Type B pancreatic cell (in vitro differentiated cells): ENCODE measurements at regions not wholly inside any gene's neighbourhood (a gene's known extent, or its start where the extent isn't known, plus 50 kb on each side); places are given as distances from the start of the nearest gene placed in this dataset.
A peak's percentile ranks its signal among the peaks of the same experiment; 100 is the strongest.

Experiments
- DNase-seq: peaks from one replicate; pipeline ENCODE4 v3.0.0; 2021; ENCODE audit warnings: mixed read lengths; ENCODE audit not compliant: unreplicated experiment; ENCODE audit errors: extremely low spot score
- H3K27ac Mint-ChIP-seq: 2 replicates; pipeline ENCODE4 v1.8.0; 2021; ENCODE audit warnings: mild to moderate bottlenecking, mixed read lengths
- H3K27me3 Mint-ChIP-seq: 2 replicates; pipeline ENCODE4 v1.8.0; 2021; ENCODE audit warnings: mixed read lengths
- H3K36me3 Mint-ChIP-seq: 2 replicates; pipeline ENCODE4 v1.8.0; 2021; ENCODE audit warnings: mixed read lengths
- H3K4me1 Mint-ChIP-seq: one replicate; pipeline ENCODE4 v1.8.0; 2021; ENCODE audit warnings: mixed read lengths; ENCODE audit not compliant: unreplicated experiment
- H3K4me3 Mint-ChIP-seq: 2 replicates; pipeline ENCODE4 v1.8.0; 2021; ENCODE audit warnings: mild to moderate bottlenecking, mixed read lengths
- H3K9me3 Mint-ChIP-seq: 2 replicates; pipeline ENCODE4 v1.8.0; 2021; ENCODE audit warnings: mixed read lengths
- CTCF ChIP-seq: fragments of 200-600 bp; sonication (generic); conservative IDR thresholded peaks from 2 replicates; pipeline ENCODE4 v1.5.0; 2021; ENCODE audit warnings: antibody characterized with exemption, mild to moderate bottlenecking

- Mint-ChIP-seq H3K4me1 (no peaks in the 10 kb centered on the region), H3K4me3 (no peak overlapping the region), H3K9me3 (no peaks in the 10 kb centered on the region), H3K27ac (no peak overlapping the region), H3K27me3 (no peaks in the 10 kb centered on the region), H3K36me3 (no peaks in the 10 kb centered on the region)
- no peak for DNase-seq
- peak; percentile 75 for TF ChIP-seq CTCF
These were observed 612.5 kb downstream of the FSCB start for GRCh38 chr14:43894534-43894933.

GRCh38 chr14:43887523-43887922, 619.6 kb downstream of the FSCB start:
- TF ChIP-seq CTCF: no peak
- DNase-seq: no peak
- Mint-ChIP-seq H3K27ac (no peak overlapping the region), H3K4me3 (no peak overlapping the region), H3K4me1 (no peaks in the 10 kb centered on the region), H3K36me3 (no peaks in the 10 kb centered on the region), H3K9me3 (no peaks in the 10 kb centered on the region), H3K27me3 (no peaks in the 10 kb centered on the region)

GRCh38 chr14:43877351-43877960, 629.6 kb downstream of the FSCB start:
- Mint-ChIP-seq H3K4me3 (no peak overlapping the region), H3K9me3 (no peaks in the 10 kb centered on the region), H3K27me3 (no peaks in the 10 kb centered on the region), H3K4me1 (no peaks in the 10 kb centered on the region), H3K36me3 (no peaks in the 10 kb centered on the region), H3K27ac (no peak overlapping the region)
- no peak for TF ChIP-seq CTCF
- no peak for DNase-seq

- Mint-ChIP-seq H3K36me3 (no peaks in the 10 kb centered on the region), H3K9me3 (no peaks in the 10 kb centered on the region), H3K27me3 (no peaks in the 10 kb centered on the region), H3K4me1 (no peaks in the 10 kb centered on the region), H3K4me3 (no peak overlapping the region), H3K27ac (no peak overlapping the region)
- TF ChIP-seq CTCF: no peak
- no peak for DNase-seq
These were observed 634.1 kb downstream of the FSCB start for GRCh38 chr14:43872752-43873655.

- no peaks in the 10 kb centered on the region for H3K36me3 Mint-ChIP-seq
- H3K27ac Mint-ChIP-seq: no peak overlapping the region
- no peak for DNase-seq
These were observed 634.9 kb downstream of the FSCB start for GRCh38 chr14:43872222-43872621.

More at GRCh38 chr14:43872222-43872621, 634.9 kb downstream of the FSCB start:
- H3K9me3 Mint-ChIP-seq: no peaks in the 10 kb centered on the region
- H3K4me1 Mint-ChIP-seq: no peaks in the 10 kb centered on the region
- no peak for TF ChIP-seq CTCF
- H3K4me3 Mint-ChIP-seq: no peak overlapping the region
- H3K27me3 Mint-ChIP-seq: no peaks in the 10 kb centered on the region
